ENCODE measurements at regions not wholly inside any gene's neighbourhood (a gene's known extent, or its start where the extent isn't known, plus 50 kb on each side); places are given as distances from the start of the nearest gene placed in this dataset.

DNA sequence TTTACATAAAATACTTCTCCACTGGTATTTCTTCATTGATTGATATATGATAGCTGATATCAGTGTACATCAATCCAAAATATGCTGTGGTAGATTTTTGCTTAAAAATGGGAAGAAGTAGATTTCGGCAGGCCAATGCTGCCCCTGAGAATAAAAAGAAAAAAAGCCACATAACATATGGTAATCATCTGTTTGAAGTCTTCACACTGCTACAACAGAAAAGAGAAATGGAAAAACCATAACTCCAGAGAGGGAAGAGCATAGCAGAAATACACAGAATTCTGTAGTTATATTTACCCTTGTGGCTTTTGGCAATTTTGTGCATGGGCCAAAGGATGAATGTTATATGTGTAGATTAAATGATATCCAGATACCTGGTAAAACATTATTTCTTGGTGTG is 143.1 kb upstream of the KCNMB2 start:
- no peak overlapping the region for H3K9ac ChIP-seq (ENCODE audit: low read length)
- TF ChIP-seq EZH2phosphoT487 (IDR thresholded peaks at IDR 0.05; ENCODE audit: borderline replicate concordance, low read length) = no peak
- TF ChIP-seq EZH2 (IDR thresholded peaks at IDR 0.05; ENCODE audit: low read length, unreplicated experiment) = no peak
- TF ChIP-seq, protein P1, sequence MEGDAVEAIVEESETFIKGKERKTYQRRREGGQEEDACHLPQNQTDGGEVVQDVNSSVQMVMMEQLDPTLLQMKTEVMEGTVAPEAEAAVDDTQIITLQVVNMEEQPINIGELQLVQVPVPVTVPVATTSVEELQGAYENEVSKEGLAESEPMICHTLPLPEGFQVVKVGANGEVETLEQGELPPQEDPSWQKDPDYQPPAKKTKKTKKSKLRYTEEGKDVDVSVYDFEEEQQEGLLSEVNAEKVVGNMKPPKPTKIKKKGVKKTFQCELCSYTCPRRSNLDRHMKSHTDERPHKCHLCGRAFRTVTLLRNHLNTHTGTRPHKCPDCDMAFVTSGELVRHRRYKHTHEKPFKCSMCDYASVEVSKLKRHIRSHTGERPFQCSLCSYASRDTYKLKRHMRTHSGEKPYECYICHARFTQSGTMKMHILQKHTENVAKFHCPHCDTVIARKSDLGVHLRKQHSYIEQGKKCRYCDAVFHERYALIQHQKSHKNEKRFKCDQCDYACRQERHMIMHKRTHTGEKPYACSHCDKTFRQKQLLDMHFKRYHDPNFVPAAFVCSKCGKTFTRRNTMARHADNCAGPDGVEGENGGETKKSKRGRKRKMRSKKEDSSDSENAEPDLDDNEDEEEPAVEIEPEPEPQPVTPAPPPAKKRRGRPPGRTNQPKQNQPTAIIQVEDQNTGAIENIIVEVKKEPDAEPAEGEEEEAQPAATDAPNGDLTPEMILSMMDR (conservative IDR thresholded peaks at IDR 0.05; ENCODE audit: low read depth, low read length) = no peak
- no peaks in the 10 kb centered on the region for H3F3A ChIP-seq (ENCODE audit: low read length, unreplicated experiment)
- DNase-seq = no peak
- intact Hi-C loops (cut with micrococcal nuclease) = no loop called here
- no peak overlapping the region for H2AFZ ChIP-seq (ENCODE audit: low read length)
- no peaks in the 10 kb centered on the region for H4K20me1 ChIP-seq (ENCODE audit: low read length)
- H3K9me3 ChIP-seq (ENCODE audit: low read length) = no peaks in the 10 kb centered on the region
- 0 out of 2 replicates have a peak, but pooled peaks cover 3% of the 10 kb centered on the region for H3K4me1 ChIP-seq (ENCODE audit: insufficient read depth, low read length)
- BruUV-seq (replicated peaks) = no TSS peak
- H3K79me2 ChIP-seq (ENCODE audit: low read length) = no peaks in the 10 kb centered on the region
- no peak for ATAC-seq
- no peak overlapping the region for H3K4me2 ChIP-seq (ENCODE audit: low read length)
- ChIA-PET POLR2A (ENCODE audit: unreplicated experiment) (no interaction called here), CTCF (no interaction called here)
- H3K9me2 ChIP-seq (replicated peaks; ENCODE audit: low read length) = no peaks in the 10 kb centered on the region
- H3K4me3 ChIP-seq (ENCODE audit: low read length) = no peak overlapping the region
- no peaks in the 10 kb centered on the region for H3K36me3 ChIP-seq (ENCODE audit: low read depth, low read length)
- no peak overlapping the region for H3K27ac ChIP-seq (ENCODE audit: low read length)
- no peaks in the 10 kb centered on the region for H3K27me3 ChIP-seq (ENCODE audit: low read length)

DNA sequence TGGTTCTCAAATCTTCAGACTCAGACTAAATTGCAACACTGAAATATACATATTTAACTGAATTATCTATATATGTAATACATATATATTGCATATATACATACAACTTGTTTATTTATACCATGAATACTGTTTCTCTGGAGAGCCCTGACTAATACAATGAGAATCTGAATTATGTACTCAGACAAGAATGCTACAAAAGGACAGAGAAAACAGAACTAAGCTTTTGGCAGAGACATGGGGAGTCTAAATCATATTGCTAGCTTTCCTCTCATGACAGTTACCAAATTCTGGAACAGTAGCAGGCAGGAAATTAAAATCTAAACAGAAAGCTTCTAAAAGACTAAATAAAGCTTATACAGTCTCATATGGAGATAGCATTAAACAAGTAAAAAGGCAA is 142.4 kb upstream of the KCNMB2 start:
- Histone ChIP-seq H3K27me3 (ENCODE audit: low read length) (no peaks in the 10 kb centered on the region), H3K27ac (ENCODE audit: low read length) (no peak overlapping the region), H3K9ac (ENCODE audit: low read length) (no peak overlapping the region), H3K9me3 (ENCODE audit: low read length) (no peaks in the 10 kb centered on the region), H3K79me2 (ENCODE audit: low read length) (no peaks in the 10 kb centered on the region), H2AFZ (ENCODE audit: low read length) (no peak overlapping the region), H4K20me1 (ENCODE audit: low read length) (no peaks in the 10 kb centered on the region), H3K4me1 (ENCODE audit: insufficient read depth, low read length) (0 out of 2 replicates have a peak, but pooled peaks cover 3% of the 10 kb centered on the region), H3F3A (ENCODE audit: low read length, unreplicated experiment) (no peaks in the 10 kb centered on the region), H3K4me3 (ENCODE audit: low read length) (no peak overlapping the region), H3K9me2 (replicated peaks; ENCODE audit: low read length) (no peaks in the 10 kb centered on the region), H3K36me3 (ENCODE audit: low read depth, low read length) (no peaks in the 10 kb centered on the region), H3K4me2 (ENCODE audit: low read length) (no peak overlapping the region)
- CTCF ChIA-PET = interaction anchor here (1.0 kb wide), 1 partner anchor 41 kb away, joined by 4 read pairs; no protein-coding TSS in a partner anchor
- POLR2A ChIA-PET (ENCODE audit: unreplicated experiment) = no interaction called here
- BruUV-seq (replicated peaks) = no TSS peak
- intact Hi-C loops (cut with micrococcal nuclease) = no loop called here
- TF ChIP-seq EZH2phosphoT487 (IDR thresholded peaks at IDR 0.05; ENCODE audit: borderline replicate concordance, low read length) (no peak), EZH2 (IDR thresholded peaks at IDR 0.05; ENCODE audit: low read length, unreplicated experiment) (no peak)
- TF ChIP-seq, protein P1 (conservative IDR thresholded peaks at IDR 0.05; ENCODE audit: low read depth, low read length) = no peak
- peak; percentile 61 for DNase-seq
- peak; percentile 87 for ATAC-seq

DNA sequence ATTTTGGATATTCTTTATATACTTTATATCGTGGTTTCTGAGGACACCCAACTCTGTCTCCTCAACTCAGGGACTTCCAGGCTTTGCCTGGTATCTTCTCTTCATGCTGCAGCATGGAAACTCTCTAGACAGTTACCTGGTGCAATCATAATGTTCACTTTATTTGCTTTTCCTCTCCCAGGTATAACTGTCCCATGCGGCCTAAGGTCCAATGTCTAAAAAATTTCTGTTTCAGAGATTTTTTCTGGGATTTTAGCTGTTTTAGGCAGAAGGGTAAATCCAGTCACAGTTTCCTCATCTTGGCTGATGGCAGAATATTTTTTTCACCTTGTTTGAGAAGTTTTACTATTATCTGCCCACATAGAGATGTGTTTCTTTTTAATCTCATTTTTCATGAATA is 139.9 kb upstream of the KCNMB2 start:
- no peak overlapping the region for H2AFZ ChIP-seq (ENCODE audit: low read length)
- H3K9ac ChIP-seq (ENCODE audit: low read length) = no peak overlapping the region
- no peak overlapping the region for H3K27ac ChIP-seq (ENCODE audit: low read length)
- no peaks in the 10 kb centered on the region for H3K9me2 ChIP-seq (replicated peaks; ENCODE audit: low read length)
- no peaks in the 10 kb centered on the region for H3K79me2 ChIP-seq (ENCODE audit: low read length)
- DNase-seq = no peak
- no peaks in the 10 kb centered on the region for H4K20me1 ChIP-seq (ENCODE audit: low read length)
- BruUV-seq (replicated peaks) = no TSS peak
- H3K36me3 ChIP-seq (ENCODE audit: low read depth, low read length) = no peaks in the 10 kb centered on the region
- H3K4me1 ChIP-seq (ENCODE audit: insufficient read depth, low read length) = 0 out of 2 replicates have a peak, but pooled peaks cover 3% of the 10 kb centered on the region
- TF ChIP-seq EZH2phosphoT487 (IDR thresholded peaks at IDR 0.05; ENCODE audit: borderline replicate concordance, low read length) (no peak), EZH2 (IDR thresholded peaks at IDR 0.05; ENCODE audit: low read length, unreplicated experiment) (no peak)
- H3K4me3 ChIP-seq (ENCODE audit: low read length) = no peak overlapping the region
- ATAC-seq = no peak
- H3K9me3 ChIP-seq (ENCODE audit: low read length) = no peaks in the 10 kb centered on the region
- H3K27me3 ChIP-seq (ENCODE audit: low read length) = no peaks in the 10 kb centered on the region
- ChIA-PET CTCF (no interaction called here), POLR2A (ENCODE audit: unreplicated experiment) (no interaction called here)
- intact Hi-C loops (cut with micrococcal nuclease) = no loop called here
- H3F3A ChIP-seq (ENCODE audit: low read length, unreplicated experiment) = no peaks in the 10 kb centered on the region
- H3K4me2 ChIP-seq (ENCODE audit: low read length) = no peak overlapping the region

All from PC-3 (cell line).